ENCODE measurements at regions not wholly inside any gene's neighbourhood (a gene's known extent, or its start where the extent isn't known, plus 50 kb on each side); places are given as distances from the start of the nearest gene placed in this dataset.

DNA sequence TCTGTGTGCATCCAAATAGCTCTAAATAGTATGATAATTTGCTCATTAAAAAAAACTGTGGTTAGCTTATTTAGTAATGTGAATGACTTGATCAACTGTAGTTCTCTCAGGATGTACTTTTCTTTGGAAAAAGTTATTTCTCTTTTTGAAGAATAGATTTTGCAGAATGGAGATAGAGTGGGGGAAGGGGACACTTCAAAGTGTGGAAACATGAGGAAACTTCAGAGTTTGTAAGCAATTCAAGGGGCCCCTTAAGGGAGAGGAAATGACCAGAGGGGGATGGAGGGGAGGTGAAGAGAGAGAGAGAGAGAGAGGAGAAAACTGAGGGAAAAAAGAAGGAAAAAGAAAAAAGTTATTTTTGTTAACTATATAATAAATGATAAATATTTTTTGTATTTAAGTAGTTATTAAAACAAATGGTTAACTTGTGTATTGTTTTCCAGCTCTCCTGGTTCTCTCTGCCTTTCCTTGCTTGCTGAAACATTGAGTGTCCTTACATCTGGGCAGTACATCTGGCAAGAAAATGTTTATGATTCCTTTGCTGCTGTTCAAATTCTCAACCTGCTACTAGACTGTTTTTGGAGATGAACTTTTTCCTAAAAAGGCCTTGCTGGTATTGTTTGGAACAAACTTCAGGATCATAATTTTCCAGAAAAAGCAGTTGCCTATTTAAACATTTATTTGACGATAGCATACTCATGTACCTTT lies 497.5 kb upstream of the CITED2 start:
- no peak for TF ChIP-seq EP300 (conservative IDR thresholded peaks at IDR 0.05; ENCODE audit: poor library complexity, severe bottlenecking)
- TF ChIP-seq, protein P1, sequence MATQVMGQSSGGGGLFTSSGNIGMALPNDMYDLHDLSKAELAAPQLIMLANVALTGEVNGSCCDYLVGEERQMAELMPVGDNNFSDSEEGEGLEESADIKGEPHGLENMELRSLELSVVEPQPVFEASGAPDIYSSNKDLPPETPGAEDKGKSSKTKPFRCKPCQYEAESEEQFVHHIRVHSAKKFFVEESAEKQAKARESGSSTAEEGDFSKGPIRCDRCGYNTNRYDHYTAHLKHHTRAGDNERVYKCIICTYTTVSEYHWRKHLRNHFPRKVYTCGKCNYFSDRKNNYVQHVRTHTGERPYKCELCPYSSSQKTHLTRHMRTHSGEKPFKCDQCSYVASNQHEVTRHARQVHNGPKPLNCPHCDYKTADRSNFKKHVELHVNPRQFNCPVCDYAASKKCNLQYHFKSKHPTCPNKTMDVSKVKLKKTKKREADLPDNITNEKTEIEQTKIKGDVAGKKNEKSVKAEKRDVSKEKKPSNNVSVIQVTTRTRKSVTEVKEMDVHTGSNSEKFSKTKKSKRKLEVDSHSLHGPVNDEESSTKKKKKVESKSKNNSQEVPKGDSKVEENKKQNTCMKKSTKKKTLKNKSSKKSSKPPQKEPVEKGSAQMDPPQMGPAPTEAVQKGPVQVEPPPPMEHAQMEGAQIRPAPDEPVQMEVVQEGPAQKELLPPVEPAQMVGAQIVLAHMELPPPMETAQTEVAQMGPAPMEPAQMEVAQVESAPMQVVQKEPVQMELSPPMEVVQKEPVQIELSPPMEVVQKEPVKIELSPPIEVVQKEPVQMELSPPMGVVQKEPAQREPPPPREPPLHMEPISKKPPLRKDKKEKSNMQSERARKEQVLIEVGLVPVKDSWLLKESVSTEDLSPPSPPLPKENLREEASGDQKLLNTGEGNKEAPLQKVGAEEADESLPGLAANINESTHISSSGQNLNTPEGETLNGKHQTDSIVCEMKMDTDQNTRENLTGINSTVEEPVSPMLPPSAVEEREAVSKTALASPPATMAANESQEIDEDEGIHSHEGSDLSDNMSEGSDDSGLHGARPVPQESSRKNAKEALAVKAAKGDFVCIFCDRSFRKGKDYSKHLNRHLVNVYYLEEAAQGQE (IDR thresholded peaks at IDR 0.05; ENCODE audit: borderline replicate concordance) = no peak
- TF ChIP-seq, protein P2, sequence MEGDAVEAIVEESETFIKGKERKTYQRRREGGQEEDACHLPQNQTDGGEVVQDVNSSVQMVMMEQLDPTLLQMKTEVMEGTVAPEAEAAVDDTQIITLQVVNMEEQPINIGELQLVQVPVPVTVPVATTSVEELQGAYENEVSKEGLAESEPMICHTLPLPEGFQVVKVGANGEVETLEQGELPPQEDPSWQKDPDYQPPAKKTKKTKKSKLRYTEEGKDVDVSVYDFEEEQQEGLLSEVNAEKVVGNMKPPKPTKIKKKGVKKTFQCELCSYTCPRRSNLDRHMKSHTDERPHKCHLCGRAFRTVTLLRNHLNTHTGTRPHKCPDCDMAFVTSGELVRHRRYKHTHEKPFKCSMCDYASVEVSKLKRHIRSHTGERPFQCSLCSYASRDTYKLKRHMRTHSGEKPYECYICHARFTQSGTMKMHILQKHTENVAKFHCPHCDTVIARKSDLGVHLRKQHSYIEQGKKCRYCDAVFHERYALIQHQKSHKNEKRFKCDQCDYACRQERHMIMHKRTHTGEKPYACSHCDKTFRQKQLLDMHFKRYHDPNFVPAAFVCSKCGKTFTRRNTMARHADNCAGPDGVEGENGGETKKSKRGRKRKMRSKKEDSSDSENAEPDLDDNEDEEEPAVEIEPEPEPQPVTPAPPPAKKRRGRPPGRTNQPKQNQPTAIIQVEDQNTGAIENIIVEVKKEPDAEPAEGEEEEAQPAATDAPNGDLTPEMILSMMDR (IDR thresholded peaks at IDR 0.05; ENCODE audit: poor library complexity, severe bottlenecking) = no peak
- no peak for TF ChIP-seq EZH2 (IDR thresholded peaks at IDR 0.05; ENCODE audit: borderline replicate concordance, insufficient read depth, low read length, poor library complexity, severe bottlenecking)
- no peak for TF ChIP-seq TAF1 (IDR thresholded peaks at IDR 0.05; ENCODE audit: low read depth)
- TF ChIP-seq RAD21 (conservative IDR thresholded peaks at IDR 0.05) = no peak
- TF ChIP-seq SMC3 (conservative IDR thresholded peaks at IDR 0.05; ENCODE audit: poor library complexity) = no peak
- no peak for TF ChIP-seq MXI1 (conservative IDR thresholded peaks at IDR 0.05; ENCODE audit: poor library complexity, severe bottlenecking)
- TF ChIP-seq POLR2AphosphoS5 (IDR thresholded peaks at IDR 0.05) = no peak
- Histone ChIP-seq H3F3A (ENCODE audit: insufficient read depth, low read length, poor library complexity, severe bottlenecking) (no peaks in the 10 kb centered on the region), H3K27ac (ENCODE audit: low read length) (no peak overlapping the region), H3K9me2 (ENCODE audit: insufficient read depth, low read length) (no peaks in the 10 kb centered on the region), H3K4me2 (ENCODE audit: low read length) (no peak overlapping the region), H3K9ac (ENCODE audit: low read length) (no peak overlapping the region), H3K79me2 (replicated peaks; ENCODE audit: insufficient read depth, low read length) (no peaks in the 10 kb centered on the region), H4K20me1 (ENCODE audit: insufficient read depth) (no peaks in the 10 kb centered on the region), H3K9me3 (ENCODE audit: low read length) (no peaks in the 10 kb centered on the region), H3K27me3 (ENCODE audit: insufficient read depth, low read depth, low read length) (no peaks in the 10 kb centered on the region), H3K4me3 (ENCODE audit: low read length) (no peak overlapping the region), H2AFZ (ENCODE audit: low read depth, low read length) (no peak overlapping the region), H3K36me3 (ENCODE audit: insufficient read depth, low read length) (no peaks in the 10 kb centered on the region)

DNA sequence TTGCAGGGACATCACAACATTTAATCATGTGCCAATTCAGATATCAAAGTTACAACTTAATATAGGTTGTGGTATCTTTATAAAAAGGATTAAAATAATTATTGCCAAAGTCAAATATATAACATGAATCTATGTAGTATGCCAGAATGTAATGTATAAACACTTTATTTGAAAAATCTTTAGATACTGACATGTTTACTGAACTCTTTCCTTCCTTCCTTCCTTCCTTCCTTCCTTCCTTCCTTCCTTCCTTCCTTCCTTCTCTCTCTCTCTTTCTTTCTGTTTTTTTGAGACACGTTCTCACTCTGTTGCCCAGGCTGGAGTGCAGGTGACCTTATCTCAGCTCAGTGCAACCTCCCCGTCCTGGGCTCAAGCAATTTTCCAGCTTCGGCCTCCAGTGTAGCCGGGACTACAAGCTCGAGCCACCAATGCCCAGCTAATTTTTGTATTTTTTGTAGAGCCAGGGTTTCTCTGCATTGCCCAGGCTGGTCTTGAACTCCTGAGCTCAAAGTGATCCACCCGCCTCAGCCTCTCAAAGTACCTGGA lies 496.8 kb upstream of the CITED2 start:
- no peak overlapping the region for H3K4me2 ChIP-seq (ENCODE audit: low read length)
- no peaks in the 10 kb centered on the region for H4K20me1 ChIP-seq (ENCODE audit: insufficient read depth)
- H3K9me2 ChIP-seq (ENCODE audit: insufficient read depth, low read length) = no peaks in the 10 kb centered on the region
- TF ChIP-seq MXI1 (conservative IDR thresholded peaks at IDR 0.05; ENCODE audit: poor library complexity, severe bottlenecking) = no peak
- TF ChIP-seq, protein P1 (IDR thresholded peaks at IDR 0.05; ENCODE audit: borderline replicate concordance) = no peak
- TF ChIP-seq, protein P2 (IDR thresholded peaks at IDR 0.05; ENCODE audit: poor library complexity, severe bottlenecking) = no peak
- no peak for TF ChIP-seq POLR2AphosphoS5 (IDR thresholded peaks at IDR 0.05)
- TF ChIP-seq TAF1 (IDR thresholded peaks at IDR 0.05; ENCODE audit: low read depth) = no peak
- no peak for TF ChIP-seq EP300 (conservative IDR thresholded peaks at IDR 0.05; ENCODE audit: poor library complexity, severe bottlenecking)
- TF ChIP-seq EZH2 (IDR thresholded peaks at IDR 0.05; ENCODE audit: borderline replicate concordance, insufficient read depth, low read length, poor library complexity, severe bottlenecking) = no peak
- no peak for TF ChIP-seq RAD21 (conservative IDR thresholded peaks at IDR 0.05)
- TF ChIP-seq SMC3 (conservative IDR thresholded peaks at IDR 0.05; ENCODE audit: poor library complexity) = no peak
- H3K9ac ChIP-seq (ENCODE audit: low read length) = no peak overlapping the region
- H3K79me2 ChIP-seq (replicated peaks; ENCODE audit: insufficient read depth, low read length) = no peaks in the 10 kb centered on the region
- H3K27ac ChIP-seq (ENCODE audit: low read length) = no peak overlapping the region
- no peak overlapping the region for H3K4me3 ChIP-seq (ENCODE audit: low read length)
- H3K9me3 ChIP-seq (ENCODE audit: low read length) = no peaks in the 10 kb centered on the region
- H3F3A ChIP-seq (ENCODE audit: insufficient read depth, low read length, poor library complexity, severe bottlenecking) = no peaks in the 10 kb centered on the region
- H3K27me3 ChIP-seq (ENCODE audit: insufficient read depth, low read depth, low read length) = no peaks in the 10 kb centered on the region
- H2AFZ ChIP-seq (ENCODE audit: low read depth, low read length) = no peak overlapping the region
- H3K36me3 ChIP-seq (ENCODE audit: insufficient read depth, low read length) = no peaks in the 10 kb centered on the region

All from neural cell (in vitro differentiated cells).